C1 segment of cervical spinal cord (tissue), 14 donors: ENCODE measurements at regions not wholly inside any gene's neighbourhood (a gene's known extent, or its start where the extent isn't known, plus 50 kb on each side); places are given as distances from the start of the nearest gene placed in this dataset.

ENCODE experiments used
- DNase-seq, 14 donors: peaks; one replicate each; lab custom pipeline; 2025; lab: John Stamatoyannopoulos, UW

DNA sequence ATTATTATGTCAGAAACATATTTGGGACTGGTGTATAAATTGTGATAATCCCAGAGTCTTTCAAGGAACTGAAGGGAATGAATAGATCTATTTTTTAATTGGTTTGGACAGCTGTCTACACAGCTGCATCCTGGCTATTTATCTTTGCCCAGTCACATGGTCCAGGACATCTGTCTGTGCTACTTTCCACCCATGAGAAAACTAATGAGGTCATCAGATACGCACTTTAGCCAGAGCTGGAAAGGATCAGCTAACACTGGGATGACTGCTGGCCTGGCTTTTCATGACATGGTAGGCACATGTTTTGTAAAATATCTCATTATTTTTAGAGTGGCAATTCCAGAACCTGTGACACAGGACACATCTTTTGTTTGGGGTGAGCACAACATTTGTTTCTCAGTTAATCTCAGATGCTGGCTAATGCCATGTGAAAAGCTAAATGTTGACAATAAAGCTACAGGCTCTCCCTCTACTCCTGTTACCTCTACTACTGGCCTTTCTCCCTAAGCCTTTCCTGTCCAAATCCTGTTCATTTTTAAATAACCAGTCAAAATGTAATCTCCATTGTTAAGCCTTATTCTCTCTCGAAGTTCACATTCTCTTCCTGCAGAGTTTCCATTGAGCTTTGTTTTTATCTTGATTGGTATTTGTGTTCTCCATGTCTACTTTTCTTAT is 500.7 kb downstream of the RIT2 start:
- DNase-seq: peak in 1 of 14 donors; percentile 21

DNA sequence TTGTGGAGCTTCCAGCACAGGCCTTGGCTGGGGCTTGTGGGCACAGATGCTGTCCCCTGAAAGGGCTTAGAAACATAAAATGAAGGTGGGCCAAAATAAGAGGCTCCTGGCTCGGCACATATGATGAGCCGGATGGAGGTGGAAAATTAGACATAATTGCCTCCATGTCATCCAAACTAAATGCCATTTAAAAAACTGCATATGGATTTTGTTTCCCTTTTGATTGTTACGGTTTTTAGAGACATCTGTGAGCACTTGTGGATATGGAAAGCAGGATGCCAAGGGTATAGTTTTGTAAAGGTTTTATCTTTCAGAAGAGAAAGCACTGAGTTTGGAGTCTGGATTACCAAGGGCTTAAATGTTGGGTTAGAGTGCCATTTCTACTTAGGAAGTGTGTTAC is 498.3 kb downstream of the RIT2 start:
- peak in 1 of 14 donors; percentile 81 for DNase-seq

DNA sequence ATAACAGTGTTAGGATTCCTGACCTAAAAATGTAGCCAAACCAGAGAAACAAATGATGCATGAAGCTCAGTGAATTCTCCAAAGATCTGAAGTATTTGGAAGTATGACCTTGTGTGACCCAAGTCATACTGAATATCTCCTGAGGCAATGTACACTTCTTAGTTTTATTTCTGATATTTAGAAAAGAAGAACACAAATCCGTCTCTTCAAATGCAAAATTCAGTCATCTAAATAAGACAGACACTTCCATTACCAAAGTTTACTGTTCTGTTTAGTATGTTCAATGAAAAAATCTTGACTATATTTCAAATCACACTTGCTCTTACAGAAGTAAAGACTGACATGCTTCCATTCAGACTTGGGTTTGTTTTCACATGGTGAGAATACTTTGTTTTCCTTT is 495.7 kb downstream of the RIT2 start:
- no peak for DNase-seq

DNA sequence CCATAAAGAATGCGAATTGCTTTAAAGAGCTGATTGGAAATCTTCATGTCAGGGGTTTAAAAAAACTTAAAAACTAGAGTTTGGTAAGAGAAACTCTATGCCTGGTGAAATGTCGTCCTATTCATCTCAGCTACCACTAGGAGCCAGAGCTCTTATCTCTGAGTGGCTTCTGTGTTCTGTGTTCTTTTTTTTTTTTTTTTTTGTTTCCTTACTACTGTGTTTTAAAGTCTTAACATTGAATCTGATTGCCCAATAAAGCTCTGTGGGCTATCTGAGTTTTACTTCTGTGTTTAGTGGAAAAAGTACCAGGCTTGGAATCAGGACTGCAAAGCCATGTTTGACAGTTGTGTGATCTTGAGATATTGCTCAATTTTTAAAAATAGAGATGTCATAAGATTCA is 494.8 kb downstream of the RIT2 start:
- no peak for DNase-seq

DNA sequence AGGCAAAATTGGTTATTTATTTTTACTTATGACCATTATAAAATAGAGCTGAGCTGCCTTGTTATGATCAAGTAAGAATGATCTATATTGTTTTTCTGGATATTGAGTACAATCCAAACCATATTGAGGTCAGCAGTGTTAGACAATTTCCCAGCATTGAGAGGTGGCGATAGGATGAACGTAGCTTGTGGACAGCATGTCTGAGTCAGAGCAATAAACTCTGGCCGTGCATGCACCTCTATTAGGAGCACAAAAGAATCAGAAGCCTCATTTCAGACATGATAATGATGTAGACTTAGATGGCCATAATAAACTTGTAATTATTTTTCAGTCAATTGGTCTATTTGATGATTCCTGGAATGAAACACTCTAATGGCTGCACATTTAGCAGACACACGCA is 491.6 kb downstream of the RIT2 start:
- no peak for DNase-seq

DNA sequence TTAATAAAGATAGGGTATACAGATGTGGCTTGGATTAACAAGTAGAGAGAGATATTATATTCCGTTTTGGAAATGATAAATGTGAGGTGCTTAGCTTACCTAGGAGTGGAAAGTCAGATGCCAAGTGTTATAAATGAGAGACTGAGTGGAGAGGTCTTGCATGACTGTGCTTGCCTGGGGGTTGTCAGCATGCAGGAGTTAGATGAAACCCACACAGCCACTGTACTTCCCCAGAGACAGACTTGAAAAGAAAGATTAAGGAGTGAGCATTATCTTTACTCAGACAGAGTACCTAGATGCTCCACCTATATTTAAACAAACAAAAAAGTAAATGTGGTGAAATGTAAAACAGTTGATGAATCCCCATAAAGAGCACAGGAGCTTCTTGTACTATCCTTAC is 482.7 kb downstream of the RIT2 start:
- DNase-seq: no peak

DNA sequence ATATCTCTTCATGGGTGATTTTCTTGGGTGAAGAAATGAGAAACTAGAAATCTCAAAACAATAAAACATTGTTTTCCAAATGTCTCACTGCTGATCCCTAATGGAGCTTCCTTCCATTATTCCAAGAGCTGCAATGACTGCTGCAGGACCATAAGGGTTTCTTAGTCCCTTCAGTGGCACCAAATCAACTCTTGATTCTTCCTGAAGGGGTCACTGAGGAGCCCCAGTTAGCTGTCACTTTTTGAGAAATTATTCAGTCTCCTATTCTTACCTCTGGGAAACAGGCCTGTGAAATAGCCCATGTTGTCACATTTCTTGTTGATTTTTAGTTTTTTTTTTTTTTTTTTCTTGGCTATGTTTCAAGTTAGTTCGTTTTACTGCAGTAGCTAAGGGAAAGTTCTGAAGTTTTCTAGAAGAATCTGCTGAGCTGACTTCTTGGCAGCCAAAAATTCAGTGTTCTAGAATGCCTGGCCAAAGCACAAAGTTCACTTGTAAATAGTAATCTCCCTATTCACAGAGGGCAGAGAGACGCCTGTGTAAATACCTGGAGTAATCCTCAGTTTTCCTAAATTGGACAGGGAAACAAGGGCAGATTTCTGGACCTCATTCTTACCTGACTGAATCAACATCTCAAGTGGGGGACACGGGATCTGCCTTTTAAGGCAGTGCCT is 480.0 kb downstream of the RIT2 start:
- DNase-seq: no peak

DNA sequence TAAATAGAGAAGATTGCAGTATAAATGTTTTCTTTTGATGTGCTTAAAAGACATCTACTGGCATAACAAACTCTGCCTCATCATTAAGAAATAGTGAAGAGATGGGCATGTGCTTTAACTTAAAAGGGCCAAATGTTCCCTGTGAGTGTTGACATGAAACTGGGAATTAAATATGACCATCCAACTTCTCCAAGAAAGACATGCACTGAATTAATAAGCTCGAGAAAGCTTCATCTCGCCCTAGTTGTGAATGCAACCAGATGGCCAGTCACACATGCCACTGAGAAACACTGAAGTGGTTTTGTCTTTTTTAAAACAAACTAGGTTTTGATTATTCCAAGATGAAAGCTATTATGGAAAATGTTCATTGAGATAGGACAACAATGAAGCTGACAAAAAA is 479.2 kb downstream of the RIT2 start:
- DNase-seq: peak in 1 of 14 donors; percentile 69

DNA sequence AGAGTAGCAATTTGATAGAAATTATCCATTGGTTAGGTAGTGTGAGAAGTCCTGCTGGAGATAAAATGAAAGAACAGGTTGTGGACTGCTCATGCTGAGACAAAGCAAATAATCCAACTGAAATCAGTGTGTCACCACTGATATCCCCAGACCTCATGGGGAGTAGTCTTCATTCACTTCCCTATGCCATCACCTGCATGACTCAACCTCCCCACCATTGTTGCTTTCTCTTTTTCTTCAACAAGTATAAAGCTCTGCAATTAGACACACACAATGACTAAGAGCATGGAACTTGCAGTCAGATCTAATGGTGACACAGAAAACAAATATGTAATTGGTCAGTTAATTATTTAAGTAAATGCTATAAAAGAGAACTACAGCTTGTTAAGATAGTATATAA is 475.3 kb downstream of the RIT2 start:
- no peak for DNase-seq

DNA sequence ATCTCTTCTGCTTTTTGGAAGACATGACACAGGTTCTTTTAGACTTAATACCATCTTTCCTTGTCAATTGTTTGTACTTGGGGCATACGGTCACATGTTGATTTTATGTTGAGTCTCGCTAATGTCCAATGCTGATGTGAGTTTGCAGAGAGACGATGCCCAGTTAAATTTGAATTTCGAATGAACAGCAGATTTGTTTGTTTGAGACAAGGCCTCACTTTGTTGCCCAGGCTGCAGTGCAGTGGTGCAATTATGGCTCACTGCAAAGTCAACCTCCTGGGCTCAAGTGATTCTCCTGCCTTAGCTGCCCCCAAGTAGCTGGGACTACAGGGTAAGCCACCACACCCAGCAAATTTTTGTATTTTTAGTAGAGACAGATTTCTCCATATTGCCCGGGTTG is 473.5 kb downstream of the RIT2 start:
- peak in 1 of 14 donors; percentile 13 for DNase-seq

DNA sequence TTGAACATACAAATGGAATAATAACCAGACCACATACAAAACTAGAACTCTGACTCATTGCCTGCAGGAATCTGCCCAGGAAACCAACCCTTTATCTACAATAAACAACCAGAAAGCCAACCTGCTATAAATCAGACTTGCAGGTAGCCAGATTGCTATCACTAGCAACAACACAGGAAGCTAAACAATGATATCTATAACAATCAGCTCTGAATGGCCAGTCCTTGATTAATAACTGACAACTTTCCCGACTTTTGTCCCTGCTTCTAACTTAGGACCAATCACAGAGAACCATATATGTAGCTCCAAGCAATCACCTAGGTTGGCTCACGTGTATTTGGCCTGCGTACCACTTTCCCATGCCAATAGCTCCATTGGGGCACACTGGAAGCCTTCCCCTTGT is 470.8 kb downstream of the RIT2 start:
- DNase-seq: no peak

DNA sequence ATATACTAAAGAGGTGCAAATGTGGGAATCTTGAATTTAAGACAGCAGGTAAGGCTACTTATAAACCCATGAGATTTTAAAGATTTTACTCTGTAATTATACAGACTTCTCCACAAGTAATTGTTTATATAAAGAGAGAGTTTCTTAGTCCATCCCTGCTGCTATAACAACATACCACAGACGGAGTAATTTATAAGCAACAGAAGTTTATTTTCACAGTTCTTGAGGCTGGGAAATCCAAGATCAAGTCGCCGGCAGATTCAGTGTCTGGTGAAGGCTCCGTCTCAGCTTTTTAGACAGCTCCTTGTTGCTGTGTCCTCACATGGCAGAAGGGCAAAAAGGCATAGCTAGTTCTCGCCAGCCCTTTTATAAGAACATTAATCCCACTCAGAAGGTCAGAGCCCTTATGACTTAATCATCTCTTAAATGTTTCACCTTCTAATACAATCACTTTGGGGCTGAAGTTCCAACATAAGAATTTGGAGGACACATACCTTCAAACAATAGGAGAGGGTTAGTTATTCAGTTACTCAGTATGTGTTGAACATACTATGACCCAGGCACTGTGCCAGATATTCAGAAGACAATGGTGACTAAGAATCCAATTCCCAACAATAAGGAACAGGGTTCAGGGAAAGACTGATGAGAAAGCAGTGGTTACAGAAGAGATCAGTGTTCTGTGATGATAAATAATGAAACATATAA is 466.0 kb downstream of the RIT2 start:
- DNase-seq: no peak

DNA sequence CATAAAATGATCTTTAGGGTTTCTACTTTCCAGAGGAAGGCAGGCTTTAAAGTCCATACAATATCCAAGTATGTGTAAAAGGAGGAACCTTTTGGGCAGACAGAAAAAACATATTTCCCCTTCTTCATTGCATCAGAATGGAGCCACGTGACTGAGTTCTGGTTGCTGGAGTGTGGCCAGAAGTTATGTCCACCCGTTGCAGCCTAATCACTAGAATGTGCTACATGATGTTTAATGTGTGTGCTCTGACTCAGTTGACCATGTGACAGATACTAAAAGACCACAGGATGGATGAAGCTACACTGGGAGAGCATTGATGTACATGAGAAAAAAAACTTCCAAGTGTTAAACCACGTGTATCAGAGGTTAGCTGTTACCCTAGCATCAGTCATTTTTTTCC is 460.9 kb downstream of the RIT2 start:
- no peak for DNase-seq

DNA sequence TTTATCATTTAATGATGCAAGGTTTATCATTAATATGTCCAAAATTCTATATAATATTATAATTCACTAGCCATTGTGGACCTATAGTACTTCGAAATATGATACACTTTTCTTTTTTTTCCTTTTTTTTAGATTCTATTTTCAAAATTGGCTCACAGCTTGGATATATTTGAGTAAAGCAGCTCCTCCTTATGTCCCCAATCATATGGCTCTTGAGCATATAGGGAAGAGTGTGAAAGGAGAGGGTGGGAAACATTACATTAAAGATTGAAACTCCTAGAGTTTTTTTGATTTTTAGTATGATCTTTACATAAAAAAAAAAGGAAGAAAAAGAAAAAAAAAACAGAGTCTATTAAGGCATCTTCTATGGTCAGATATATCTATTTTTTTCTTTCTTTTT is 457.9 kb downstream of the RIT2 start:
- no peak for DNase-seq

DNA sequence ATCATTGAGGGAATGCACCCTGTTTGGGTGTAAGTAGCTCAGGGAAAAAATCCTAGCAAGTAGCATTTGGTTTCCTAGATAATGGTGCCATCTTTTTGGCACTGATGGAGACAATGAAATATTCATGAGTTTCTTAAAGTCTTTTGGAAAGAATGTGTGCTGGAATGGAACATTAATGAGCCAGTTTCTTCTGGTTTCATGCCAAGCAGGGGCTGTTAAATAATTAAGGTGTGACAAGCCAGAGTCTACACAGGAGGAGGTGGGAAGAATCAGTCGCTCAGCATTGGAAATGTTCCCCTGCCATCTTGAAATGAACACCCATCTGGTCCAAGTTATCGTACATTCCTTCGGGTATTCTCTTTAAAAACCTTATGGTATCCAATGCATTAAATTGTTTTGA is 457.3 kb downstream of the RIT2 start:
- DNase-seq: no peak

DNA sequence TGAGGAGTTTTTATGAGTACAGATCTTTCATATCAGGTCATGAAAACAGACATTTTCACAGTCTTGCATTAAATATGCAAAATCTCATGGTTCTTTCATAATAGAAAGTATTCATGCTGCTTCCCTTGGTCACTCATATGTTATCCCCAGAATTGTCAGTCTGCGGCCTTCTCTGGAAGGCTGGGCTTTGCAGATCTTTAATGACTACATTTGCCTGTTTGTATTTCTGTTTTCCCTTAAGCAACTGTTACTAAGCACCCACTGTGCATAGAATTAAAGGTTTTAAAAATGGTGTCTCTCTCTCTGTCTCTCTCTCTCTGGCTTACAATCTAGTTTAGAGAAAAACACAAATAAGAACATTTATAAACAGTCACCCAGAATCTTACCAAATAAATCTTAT is 456.3 kb downstream of the RIT2 start:
- no peak for DNase-seq

DNA sequence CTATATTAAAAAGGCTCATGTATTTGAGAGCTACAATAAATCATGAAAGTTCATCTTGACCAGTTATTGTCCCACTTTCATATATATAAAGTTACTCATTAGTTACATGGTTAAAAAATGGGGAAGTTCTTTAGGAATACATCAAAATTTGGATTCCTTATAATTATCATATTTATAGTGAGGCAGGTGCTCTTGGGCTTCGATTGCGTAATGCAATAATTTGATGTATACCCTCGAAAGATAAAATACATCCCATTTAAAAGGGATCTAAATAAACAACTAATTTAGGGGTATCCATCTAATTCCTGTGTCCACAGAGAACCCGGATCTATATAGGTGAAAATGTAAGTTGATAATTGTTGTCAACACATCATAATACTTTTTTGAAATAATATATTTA is 444.6 kb downstream of the RIT2 start:
- no peak for DNase-seq

DNA sequence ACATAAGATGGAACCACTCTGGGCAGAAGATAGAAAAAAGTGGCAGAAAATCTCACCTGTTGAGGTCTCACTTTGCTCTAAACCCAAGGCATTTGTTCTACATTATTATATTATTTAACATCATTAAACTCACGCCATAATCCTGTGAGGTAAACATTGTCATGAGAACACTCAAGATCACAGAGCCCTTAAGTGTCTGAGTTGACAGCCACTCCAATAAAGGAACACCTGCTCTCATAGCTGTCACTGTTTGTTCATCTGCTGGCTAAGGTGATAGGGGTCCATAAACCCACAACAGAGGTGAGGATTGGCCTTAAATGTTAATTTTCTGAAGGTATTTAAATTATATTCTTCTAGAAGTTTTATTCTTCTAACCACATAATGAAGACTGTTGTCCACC is 439.7 kb downstream of the RIT2 start:
- no peak for DNase-seq

DNA sequence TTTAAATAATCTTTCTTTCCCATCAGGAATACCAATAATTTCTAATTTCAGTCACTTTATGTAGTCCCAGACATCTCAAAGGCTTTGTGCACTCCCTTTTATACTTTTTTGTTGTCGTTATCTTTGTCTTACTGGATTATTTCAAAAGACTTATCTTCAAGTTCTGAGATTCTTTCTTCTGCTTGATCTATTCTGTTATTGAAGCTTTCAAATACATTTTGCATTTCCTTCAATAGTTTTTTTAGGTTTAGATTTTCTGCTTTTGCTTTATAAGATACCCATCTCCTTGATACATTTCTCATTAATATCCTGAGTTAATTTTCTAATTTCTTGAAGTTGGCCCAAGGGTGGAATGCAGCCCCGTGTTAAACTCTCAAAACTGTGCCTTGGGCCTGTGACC is 432.4 kb downstream of the RIT2 start:
- no peak for DNase-seq

DNA sequence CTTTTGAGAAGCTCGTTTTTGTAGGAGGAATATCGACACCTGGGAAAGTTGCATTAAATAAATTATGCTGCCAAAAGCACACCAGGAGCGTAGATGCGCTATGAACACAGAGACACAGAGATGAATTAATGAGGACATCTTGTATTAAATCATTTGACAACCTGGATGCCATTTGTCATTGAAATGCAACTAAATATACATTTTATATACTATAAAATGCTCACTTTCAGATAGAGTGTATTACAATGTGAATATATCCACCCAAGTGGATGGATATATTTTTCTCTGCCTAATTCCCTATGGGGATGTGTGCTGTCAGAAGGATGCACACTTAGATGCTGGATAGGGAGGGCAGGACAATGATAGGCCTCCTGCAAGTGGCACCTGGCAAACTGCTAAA is 426.2 kb downstream of the RIT2 start:
- DNase-seq: no peak
